IMR-90 (cell line): ENCODE measurements at regions not wholly inside any gene's neighbourhood (a gene's known extent, or its start where the extent isn't known, plus 50 kb on each side); places are given as distances from the start of the nearest gene placed in this dataset.

Experiments used
- CTCF ChIP-seq: conservative IDR thresholded peaks from 2 replicates; pipeline ENCODE4 v1.5.1; 2012; ENCODE audit warnings: mild to moderate bottlenecking, low read depth, low read length, improper control_type of control experiment
- FOS ChIP-seq: fragments of 150-350 bp; IDR thresholded peaks from 2 replicates; pipeline ENCODE4 v1.6.1; 2016; ENCODE audit warnings: low read depth, low read length
- POLR2A ChIP-seq: IDR thresholded peaks from 2 replicates; pipeline ENCODE4 v1.6.1; 2012; ENCODE audit warnings: mild to moderate bottlenecking, low read depth, low read length

GRCh38 chr6:67736816-67737215, 898.3 kb upstream of the ADGRB3 start:
- no peak for TF ChIP-seq CTCF
- TF ChIP-seq POLR2A, result no peak
- no peak for TF ChIP-seq FOS
